ENCODE measurements at regions not wholly inside any gene's neighbourhood (a gene's known extent, or its start where the extent isn't known, plus 50 kb on each side); places are given as distances from the start of the nearest gene placed in this dataset.

DNA sequence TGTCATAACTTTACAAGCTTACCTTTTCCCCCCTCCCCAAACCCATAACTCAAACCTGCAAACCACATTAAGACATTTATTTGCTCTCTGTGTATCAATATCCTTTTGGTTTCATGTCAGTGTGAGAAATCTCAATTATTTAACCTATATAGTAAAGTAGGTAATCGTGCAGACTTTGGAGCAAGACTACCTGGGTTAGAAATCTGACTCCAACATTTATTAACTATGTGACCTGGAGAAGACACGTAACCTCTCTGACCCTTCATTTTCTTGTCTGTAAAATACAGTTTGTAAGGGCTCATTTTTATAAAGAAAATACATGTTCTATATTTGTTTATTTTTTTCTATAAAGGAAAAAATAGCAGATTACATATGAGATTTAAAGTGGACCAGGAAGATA lies 448.9 kb upstream of the MANEA start:
- TF ChIP-seq, protein P1, sequence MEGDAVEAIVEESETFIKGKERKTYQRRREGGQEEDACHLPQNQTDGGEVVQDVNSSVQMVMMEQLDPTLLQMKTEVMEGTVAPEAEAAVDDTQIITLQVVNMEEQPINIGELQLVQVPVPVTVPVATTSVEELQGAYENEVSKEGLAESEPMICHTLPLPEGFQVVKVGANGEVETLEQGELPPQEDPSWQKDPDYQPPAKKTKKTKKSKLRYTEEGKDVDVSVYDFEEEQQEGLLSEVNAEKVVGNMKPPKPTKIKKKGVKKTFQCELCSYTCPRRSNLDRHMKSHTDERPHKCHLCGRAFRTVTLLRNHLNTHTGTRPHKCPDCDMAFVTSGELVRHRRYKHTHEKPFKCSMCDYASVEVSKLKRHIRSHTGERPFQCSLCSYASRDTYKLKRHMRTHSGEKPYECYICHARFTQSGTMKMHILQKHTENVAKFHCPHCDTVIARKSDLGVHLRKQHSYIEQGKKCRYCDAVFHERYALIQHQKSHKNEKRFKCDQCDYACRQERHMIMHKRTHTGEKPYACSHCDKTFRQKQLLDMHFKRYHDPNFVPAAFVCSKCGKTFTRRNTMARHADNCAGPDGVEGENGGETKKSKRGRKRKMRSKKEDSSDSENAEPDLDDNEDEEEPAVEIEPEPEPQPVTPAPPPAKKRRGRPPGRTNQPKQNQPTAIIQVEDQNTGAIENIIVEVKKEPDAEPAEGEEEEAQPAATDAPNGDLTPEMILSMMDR (conservative IDR thresholded peaks at IDR 0.05 in 1 of 2, IDR thresholded peaks at IDR 0.05 in 1 of 2; ENCODE audit: low read depth in 1 of 2, low read length in 2 of 2) = no peak
- TF ChIP-seq EZH2 (IDR thresholded peaks at IDR 0.05; ENCODE audit: low read length, missing control alignments) = no peak
